SKM-1 (cell line): ENCODE measurements at regions not wholly inside any gene's neighbourhood (a gene's known extent, or its start where the extent isn't known, plus 50 kb on each side); places are given as distances from the start of the nearest gene placed in this dataset.
"Not testable (repeated sequence)": the region's sequence is repeated elsewhere in the genome, so short reads cannot be mapped to it uniquely, and the experiment has no call there.

Experiments used
- DNase-seq: peaks from one replicate; lab custom pipeline; 2025; ENCODE audit not compliant: unreplicated experiment; lab: John Stamatoyannopoulos, UW

DNA sequence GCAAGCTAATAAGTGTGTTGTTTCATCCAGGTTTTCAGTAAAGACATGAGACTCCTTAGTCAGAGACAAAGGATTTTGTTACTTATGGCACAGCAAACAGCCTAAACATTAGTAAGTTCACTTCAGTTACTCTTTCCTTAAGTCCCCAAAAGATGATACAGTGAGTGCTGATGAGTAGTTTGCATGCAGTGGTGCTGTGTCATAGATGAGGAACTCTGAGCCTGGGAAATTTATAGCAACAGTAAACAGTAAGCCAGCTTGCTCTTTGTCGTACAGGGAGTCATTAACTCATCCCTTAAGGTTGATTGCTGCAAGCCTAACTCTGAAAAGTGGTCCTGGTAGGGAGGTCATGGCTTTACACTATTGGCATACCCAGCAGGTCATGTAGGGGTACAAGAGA lies 208.6 kb upstream of the OR4E1 start:
- DNase-seq, result no peak

DNA sequence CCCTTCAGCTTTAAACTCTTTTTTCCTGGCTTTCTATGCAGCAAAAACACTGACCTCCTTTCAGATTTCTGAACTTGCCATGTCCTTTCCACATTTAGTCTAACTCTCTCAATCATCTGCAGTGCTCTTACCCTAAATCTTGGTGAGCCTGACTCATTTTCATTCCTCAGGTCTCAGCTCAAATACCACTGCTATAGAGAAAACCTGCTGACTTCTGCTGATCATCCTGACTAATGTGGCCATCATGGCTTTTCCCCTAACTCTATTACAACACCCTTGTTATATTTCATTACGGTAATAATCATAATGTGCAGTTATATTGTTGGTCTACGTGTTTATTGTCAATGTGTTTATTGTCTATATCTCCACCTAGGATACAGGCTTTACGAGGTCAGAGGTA lies 207.3 kb upstream of the OR4E1 start:
- no peak for DNase-seq

DNA sequence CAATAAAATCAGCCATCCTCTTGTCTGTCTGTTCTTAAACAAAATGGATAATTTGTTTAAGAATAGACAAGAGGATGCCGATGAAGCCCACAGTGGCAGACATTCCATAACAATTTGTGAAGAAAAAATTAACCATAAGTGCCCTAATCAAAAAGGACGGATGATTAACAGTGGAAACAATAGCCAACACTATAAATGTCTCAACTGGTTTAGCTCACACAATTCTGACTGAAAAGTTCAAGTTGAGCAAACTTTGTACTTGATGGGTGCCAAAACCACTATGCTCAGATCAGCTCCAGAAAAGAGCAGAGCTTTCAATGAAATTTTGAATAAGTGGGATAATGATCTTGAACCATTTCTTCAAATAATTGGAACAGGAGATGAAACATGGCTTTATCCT lies 202.2 kb upstream of the OR4E1 start:
- no peak for DNase-seq

DNA sequence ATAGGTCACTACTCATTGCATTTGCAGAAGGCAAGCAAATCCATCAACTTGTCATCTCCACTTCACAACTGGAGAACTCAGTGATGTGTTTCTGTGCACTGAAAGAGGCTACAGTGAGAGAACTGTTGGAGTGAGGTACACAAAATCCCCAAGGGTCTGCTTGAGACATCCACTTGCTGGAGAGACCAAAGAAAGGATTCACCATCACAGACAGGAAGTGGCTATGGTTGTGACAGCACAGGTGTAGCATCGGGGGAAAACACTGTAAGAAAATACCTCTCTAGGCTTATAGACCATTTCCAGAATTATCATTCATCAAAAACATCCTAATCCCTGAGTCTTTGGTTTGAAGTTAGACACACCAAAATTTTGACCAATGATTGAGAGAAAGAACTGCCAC lies 201.3 kb upstream of the OR4E1 start:
- no peak for DNase-seq

DNA sequence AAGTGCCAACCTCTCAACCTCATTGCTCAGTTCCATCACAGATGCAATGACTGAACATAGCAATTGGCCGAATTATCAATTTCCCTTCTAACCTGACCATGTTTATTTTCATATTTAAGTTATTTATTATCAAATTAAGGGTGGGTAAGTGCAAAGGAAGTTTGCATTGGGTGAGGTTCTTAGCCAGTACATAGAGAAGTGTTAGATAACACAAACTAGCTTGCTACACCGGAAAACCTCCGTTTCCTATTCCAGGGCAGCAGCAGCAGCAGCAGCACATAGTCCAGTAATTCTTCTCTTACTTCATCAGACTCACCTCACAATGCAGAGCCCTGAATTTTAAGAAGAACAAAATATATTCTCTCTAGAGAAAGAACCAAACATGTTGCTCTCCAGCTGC lies 200.5 kb upstream of the OR4E1 start:
- DNase-seq, result peak; percentile 1

DNA sequence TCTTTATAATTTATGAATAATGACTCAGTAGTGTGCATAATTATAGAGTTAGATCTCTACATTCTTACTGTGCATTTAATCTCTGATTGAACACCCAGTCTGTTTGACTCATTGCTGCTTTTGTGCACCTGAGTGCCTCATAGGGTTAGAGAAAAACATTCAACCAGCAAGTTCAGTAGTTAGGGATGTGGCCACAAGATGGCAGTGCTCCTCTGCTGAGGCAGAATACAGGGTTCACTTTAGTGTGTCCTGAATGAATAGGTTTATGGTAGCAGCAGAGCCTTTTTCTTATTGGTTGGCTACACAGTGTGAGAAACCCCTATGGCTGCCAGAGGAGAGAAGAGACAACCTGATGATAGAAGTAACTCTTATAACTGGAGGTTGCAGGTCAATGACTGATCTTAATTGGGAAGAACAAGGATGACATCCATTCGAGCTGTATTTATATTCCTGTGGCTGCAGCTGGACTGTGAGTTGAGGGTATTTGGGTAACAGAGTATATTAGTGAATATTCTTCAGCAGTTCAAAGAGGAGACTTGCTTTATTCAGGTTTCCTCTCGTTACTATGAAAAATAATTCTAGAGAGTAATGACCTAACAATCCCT lies 194.9 kb upstream of the OR4E1 start:
- DNase-seq, result peak; percentile 13

DNA sequence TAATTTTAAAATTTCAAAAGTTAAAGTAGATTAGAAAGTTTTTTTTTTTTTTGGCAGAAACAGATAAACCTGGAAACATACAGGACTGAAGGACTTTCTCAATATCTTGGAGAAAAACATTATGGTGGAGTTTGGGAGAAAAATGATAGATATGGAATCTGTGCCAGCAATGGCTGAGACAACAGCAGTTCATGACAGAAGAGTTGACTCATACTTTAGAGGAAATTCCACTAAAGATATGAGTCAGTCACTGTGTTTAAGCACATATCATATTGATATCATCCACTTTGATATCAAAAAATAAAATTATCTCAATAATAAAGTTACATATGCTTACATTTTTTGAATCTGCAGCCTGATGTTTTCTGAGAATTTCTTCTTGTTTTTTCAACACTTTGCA lies 193.9 kb upstream of the OR4E1 start:
- no peak for DNase-seq

DNA sequence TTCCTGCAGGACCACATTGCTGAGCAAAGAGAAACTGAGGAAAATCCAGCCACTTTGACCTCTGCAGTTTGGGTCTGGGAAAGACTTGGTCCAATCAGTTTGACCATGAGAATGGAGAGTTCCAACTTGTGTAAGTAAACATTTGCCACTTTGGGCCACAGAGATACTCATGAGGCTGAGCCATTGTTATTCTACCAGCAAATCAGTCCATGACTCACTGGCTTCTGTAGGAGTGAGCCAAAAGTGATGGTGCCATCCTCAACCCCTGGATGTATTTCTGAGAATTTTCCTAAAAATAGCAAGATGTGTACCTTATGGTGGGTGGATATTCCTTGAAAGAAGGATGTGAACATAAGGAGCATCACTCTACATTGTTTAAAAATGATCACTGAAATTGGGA lies 192.9 kb upstream of the OR4E1 start:
- DNase-seq, result no peak

DNA sequence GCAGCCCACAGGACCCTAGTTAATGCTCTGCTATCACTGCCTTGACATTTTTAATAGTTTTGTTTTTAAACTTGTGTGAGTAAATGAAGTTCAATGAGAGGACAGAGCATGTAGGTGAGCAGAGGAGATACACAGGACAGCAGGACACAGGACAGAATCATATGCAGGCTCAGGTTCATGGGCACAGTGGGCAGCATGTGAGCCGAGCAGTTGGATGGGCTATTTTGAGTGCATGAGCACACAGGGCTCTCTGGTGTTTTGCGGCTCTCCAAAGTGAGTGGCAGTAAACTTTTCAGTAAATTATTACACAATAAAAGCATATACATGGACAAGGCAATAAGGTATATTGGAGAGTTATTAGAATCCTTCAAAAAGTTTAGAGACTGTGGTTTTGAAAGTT lies 189.7 kb upstream of the OR4E1 start:
- DNase-seq, result no peak

DNA sequence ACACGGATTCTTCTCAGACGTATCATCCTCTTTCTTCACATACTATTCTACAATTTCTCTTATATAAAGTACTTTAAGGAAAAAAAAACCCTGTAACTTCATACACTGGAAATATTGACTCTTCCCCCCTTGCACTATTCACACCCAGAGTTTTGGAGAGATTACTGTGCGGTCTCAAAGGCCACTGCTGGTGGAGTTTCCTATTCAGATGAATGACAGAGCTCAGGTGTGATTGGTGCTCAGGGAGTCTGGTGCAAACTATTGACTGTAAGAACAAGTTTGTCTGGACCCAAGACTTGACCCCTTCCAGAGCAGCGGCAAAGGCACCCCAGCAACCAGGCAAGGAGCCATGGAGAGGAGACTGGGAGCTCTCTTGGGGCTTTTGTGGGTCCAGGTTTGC lies 187.5 kb upstream of the OR4E1 start:
- no peak for DNase-seq

DNA sequence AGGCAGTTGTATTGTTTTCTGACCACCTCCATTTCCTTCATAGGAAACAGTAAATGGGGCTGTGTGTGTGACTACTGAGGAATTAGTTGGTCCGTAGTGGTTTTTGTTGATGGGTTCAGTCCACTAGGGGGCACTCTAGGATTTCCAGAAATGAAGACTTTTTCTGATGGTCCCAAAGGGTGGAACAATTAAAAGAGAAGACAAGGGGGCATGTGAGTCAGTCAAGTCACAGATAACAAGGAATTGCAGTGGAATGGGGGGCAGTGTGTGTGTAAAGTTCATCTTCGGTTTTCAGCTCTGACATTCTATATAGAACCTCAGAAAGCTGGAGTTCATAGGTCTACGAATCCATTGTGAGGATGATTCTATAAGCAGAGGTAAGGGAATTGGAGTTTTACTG lies 186.6 kb upstream of the OR4E1 start:
- peak; percentile 2 for DNase-seq

DNA sequence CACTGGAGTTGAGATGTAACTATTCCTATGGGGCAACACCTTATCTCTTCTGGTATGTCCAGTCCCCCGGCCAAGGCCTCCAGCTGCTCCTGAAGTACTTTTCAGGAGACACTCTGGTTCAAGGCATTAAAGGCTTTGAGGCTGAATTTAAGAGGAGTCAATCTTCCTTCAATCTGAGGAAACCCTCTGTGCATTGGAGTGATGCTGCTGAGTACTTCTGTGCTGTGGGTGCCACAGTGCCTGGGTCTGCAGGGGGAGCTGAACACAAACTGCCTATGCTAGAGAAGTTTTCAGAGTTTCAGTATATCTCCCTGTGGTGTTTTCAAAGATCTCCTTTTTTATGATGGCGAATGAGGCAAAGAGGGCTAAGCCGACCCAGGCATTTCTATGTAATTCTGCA lies 179.2 kb upstream of the OR4E1 start:
- no peak for DNase-seq

DNA sequence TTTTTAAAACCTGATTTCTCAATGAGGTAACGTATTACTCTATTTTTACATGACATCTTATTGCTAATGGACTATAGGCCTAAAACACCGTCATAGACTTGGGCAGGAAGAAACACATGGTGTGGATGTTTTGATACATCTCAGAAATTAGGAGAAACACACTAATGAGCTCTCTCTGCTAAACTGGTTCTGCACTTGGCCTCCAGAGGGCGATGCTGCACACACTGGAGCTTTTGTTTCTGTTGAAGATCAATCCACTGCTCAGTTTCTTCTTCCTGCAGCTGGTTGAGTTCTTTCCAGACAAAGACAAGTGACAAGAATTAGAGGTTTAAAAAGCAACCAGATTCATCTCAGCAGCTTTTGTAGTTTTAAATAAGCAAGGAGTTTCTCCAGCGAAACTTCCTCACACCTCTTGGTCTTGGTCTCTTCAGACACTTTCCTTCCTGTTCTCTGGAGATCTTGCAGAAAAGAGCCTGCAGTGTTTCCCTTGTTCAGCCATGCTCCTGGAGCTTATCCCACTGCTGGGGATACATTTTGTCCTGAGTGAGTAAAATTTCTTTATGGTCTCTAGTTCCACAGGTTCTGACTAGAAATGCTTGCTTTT lies 178.5 kb upstream of the OR4E1 start:
- peak; percentile 5 for DNase-seq

DNA sequence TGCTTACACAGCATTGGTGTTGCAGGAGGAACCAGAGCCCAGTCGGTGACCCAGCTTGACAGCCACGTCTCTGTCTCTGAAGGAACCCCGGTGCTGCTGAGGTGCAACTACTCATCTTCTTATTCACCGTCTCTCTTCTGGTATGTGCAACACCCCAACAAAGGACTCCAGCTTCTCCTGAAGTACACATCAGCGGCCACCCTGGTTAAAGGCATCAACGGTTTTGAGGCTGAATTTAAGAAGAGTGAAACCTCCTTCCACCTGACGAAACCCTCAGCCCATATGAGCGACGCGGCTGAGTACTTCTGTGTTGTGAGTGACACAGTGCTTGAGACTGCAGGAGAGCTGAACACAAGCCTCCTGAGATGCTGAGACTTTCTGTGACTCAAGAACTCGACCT lies 173.3 kb upstream of the OR4E1 start:
- not testable (repeated sequence) for DNase-seq

DNA sequence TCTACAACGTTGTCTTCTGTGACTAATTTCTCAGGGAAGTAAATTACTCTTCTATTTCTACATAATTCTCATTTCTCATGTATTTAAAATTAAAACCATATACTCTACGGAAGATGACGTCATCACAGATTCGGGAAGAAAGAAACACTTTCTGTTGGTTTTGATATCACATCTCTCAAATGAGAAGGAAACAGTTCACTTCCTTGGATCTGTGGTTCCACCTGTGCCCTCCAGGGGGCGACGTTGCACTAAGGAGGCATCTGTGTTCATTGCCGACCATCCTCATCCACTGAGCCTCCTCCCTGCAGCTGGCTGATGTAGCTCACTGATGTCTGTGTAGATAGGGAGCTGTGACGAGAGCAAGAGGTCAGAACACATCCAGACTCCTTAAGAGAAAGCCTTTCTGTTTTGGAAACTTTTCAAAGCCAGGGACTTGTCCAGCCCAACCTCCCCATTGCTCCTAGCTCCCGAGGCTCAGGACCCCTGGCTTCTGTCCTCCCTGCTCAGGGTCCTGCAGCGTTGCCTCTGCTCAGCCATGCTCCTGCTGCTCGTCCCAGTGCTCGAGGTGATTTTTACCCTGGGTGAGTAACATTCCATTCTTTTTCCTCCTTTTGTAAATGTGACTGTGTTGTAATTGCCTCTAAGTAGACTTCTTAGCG lies 172.7 kb upstream of the OR4E1 start:
- DNase-seq, result peak; percentile 1

DNA sequence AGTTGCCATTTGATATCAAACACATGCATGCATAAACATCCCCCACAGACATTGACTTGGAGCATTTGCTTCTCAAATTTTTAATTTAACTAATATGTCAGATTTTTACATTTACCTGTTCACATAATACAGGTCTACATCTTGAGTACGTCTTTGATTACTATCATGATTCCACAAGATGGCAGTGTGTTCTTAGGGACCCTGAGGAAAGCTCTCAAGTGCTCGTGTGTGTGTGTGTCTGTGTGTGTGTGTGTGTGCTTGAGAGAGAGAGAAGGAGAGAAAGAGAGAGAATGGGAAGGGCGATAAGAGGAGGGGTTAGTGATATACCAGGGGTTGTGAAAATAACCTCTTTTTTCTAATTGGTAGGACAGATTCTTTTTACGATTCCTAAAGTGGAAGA lies 167.1 kb upstream of the OR4E1 start:
- no peak for DNase-seq

DNA sequence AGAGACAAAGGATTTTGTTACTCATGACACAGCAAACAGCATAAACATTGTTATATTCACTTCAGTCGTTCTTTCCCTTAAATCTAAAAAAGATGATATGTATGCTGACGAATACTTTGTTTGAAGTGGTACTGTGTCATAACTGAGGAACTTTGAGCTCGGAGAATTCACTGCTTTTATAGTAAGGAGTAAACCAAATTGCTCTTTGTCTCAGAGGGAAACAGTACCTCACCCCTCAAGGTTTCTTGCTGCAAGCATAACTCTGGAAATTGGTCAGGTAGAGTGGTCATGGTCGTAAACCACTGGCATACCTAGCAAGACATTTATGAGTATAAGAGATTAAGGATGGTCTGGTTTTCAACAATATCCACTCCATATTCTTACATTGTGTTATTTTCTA lies 160.2 kb upstream of the OR4E1 start:
- no peak for DNase-seq

DNA sequence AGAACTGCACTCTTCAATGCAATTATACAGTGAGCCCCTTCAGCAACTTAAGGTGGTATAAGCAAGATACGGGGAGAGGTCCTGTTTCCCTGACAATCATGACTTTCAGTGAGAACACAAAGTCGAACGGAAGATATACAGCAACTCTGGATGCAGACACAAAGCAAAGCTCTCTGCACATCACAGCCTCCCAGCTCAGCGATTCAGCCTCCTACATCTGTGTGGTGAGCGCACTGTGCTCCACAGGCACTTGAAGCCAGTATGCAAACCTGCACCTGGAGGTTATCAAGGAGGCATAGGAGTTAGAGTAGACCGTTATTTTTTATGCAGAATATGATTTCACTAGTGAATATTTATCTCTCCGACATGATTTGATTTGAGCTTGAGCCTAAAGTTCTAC lies 152.2 kb upstream of the OR4E1 start:
- no peak for DNase-seq

DNA sequence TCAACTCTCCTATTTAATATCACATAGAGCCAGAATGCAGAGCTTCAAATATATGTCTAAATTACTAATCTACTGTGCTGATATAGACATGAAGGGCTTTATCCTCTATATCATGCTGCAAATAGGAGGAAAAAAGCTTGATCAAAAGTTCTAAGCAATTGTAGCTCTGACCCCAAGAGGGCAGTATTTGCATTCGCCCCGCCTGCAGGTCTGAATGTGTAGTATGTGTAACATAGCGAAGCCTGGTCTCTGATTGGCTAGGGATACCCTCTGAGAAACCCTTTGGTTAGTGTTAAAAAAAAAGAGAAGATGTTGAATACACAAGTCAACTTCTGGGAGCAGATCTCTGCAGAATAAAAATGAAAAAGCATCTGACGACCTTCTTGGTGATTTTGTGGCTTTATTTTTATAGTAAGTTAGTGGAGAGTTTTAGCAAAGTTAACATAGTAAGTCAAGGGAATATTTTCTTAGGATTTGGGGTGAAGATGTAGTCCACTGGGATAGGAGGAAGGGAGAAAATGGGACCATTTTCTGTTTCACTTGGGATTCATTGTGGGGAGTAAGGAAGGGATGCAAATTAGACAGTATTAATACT lies 151.6 kb upstream of the OR4E1 start:
- DNase-seq, result peak; percentile 21

DNA sequence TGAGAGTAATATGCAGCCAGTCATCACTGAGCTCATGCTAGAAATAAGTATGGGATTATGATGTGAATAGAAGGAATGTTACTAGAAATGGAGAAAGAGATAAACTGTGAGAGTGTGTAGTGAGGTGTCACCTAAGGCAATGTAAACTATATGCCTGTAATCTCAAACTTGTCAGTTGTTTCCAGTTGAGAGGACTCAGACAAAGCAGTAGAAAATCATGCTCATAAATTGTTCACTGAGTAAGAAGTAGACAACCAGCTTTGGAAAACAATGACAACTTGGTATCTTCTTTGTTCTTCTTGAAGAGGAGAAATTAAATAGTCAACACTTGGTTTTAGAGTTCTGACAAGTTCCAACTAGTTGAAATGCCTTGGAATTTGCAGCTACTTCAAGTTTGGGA lies 148.5 kb upstream of the OR4E1 start:
- DNase-seq, result no peak

DNA sequence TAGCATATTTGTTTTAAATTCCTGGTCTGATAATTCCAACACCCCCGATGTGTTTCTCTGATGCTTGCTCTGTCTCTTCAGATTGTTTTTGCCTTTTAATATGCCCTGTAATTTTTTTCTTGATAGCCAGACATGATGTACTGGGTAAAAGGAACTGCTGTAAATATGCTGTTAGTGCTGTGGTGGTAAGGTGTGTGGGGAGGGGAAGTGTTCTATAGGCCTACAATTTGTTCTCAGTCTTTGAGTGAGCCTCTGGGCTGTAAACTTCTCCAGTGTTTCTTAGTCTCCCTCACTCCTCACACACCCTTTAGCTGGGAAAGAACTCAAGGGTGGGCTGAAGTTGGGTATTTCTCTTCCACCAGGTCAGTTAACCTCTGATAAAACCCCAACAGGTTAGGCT lies 147.0 kb upstream of the OR4E1 start:
- DNase-seq, result no peak

DNA sequence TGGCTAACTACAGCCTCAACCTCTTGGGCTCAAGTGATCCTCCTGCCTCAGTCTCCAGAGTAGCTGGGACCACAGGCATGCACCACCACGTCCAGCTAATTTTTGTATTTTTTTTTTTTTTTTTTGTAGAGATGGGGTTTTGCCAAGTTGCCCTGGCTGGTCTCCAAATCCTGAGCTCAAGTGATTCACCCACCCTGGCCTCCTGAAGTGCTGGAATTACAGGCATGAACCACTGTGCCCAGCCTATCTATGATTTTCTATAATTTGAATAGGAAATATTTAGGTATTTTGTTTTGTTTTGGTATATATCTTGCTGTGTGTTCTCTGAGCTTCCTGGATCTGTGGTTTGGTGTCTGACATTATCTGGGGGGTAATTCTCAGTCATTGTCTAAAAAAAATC lies 146.3 kb upstream of the OR4E1 start:
- not testable (repeated sequence) for DNase-seq
